Stimulated activated CD4-positive, alpha-beta T cell treated with anti-CD3 and anti-CD28 coated beads, Interleukin-4, amount 100 ng/mL, for 24 hours (primary cell): ENCODE measurements at regions not wholly inside any gene's neighbourhood (a gene's known extent, or its start where the extent isn't known, plus 50 kb on each side); places are given as distances from the start of the nearest gene placed in this dataset.
A peak's percentile ranks its signal among the peaks of the same experiment; 100 is the strongest.

ENCODE experiments used
- DNase-seq: peaks from one replicate; pipeline ENCODE4 v3.0.0-alpha.2; 2020

DNA sequence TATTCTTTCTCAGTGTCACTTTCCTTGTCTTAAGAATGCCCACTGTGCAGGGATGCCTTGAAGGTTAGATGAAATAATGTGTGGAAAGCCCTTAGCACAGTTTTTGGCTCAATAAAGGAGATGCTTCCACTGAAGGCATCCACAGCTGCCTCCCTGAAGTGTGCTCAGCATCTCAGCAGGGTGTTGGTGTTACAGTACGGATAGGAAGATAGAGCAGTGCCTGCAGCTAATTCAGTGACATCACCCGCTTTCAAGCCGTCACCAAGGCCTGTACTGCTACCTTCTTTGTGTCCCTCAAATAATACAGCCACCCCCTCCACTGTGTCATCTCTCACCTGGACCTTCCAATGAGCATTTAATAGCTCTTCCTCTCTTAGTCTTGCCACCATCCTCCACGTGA is 59.0 kb downstream of the NDUFS5 start:
- no peak for DNase-seq

DNA sequence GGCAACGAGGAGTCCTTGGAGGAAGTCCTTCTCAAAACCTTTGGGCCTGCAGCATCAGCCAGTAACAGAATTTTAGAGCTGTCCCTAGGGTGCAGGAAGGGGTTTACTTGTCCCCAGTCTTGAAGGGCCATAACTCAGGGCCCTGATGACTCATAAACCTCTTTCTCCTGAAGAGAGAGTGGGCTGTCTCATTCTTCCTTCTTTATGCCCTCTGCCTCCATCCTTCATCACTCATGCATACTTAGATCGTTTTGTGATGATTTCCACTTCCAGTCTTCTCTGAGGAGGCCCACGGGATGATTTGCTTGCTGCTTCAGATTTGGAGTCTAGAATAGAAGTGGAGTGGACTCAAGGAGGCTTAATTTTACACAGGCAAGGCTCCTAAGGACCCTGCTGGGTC is 60.2 kb downstream of the NDUFS5 start:
- DNase-seq, result no peak

DNA sequence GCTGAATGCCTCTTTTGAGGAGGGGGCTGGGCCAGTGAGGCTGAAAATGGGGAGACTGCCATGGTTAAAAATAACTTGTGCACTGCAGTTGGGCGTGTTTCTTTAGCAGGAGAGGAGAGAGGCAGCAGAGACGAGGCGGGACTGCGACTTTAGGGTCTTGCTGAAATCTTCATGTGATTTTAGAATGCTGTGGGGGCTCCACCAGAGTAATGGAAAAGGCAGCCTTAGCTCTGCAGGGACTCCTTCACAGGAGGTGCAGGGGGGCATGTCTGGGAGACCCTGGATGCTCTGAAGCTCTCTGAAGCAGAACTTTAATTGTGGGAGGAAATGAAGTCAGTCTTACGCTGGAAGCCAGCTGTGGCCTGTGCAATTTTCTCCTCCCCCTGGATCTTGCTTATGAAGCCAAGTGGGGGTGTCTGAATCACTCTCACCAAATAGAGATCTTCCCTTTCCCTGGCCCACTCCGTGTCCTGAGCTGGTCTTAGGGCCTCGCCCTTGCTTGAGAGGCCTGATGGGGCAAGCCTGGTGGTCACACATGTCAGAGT is 60.8 kb downstream of the NDUFS5 start:
- no peak for DNase-seq

DNA sequence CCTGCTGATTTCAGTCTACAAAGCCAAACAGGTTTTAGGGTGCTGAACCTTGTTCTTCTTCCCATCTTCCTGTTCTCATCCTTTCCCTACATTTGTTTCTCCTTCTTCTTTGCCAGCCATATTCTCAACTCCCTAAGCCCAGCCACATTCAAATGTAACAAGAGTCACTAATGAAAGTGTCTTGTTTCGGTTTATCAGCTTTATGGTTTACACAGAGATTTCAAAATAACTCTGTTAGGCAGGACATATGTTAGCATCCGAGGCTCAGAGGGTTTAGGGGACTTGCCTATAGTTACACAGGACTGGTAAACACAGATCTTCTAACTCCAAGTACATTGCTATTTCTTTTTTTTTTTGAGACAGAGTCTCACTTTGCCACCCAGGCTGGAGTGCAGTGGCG is 61.3 kb downstream of the NDUFS5 start:
- DNase-seq, result no peak

DNA sequence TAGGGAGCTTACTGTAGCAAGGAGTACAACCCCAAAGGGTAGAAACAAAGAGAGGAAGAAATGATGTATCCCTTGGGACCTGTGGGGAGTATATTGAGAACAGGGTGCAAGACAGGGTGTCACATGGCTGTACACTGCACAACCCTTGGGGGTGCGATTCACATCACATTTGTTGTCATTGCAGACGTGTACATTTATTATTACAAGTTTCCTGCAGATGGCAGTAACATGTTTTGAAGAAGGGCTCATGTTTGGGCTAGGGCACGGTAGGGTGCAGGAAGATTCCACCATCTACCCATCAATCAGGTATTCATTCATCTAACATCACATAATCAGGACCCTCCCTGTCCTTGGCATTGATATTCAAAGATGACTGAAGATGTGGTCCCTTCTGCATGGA is 62.5 kb downstream of the NDUFS5 start:
- DNase-seq, result no peak

DNA sequence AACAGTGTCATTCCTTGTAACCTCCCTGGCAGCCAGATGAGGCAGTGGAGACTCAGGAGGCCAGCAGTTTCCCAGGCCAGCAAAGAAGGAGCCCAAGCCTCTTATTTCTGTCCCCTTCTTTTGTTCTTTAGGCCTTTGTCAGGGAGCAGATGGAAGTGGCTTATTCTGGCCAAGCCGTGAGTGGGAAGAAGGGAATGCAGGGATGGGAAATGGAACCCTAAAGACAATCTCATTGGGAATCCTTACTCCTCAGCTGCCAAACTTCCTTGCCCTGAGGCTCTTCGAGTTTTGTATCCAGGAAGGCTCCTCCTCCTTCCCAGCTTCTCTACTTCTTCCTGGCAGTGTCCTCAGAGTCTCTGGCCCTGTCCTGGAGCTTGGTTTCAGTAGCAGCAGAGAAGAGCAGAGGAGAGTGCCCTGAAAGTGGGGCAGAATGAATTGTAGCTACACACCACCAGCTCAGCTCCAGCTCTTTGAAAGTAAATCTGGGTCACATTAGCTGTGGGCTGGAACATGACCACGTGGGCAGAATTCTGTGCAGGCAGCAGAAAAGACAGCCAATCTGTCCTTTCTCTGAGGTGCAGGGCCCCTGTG is 63.9 kb downstream of the NDUFS5 start:
- DNase-seq, result no peak

DNA sequence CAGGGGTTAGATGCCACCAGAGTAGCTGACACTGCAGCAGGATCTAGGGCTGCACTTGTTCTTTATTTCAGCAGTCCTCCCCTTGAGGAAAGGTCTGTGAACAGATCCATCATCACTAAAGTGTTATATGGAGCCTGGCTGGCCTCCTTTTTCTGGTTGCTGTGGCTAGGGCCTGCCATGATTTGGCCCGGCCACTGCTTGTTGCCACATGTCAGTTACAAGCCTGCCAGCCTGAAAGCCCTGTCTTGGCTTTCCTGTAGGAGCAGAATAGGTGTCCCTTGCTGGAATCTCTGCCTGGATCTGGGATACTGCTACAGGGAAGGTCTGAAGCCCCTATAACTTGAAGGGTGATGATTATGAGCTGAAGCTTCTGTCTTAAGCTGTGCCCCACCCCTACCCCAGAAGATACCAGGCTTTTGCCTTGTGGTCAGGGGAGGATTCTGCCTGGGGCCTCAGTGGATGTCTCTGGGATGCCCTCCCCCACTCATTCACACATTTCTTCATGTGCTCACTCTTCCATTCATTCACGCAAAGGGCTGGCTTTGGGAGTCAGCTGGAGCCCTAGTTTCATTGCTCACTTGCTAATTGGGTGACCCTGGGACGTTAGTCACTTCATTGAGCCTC is 64.7 kb downstream of the NDUFS5 start:
- no peak for DNase-seq

DNA sequence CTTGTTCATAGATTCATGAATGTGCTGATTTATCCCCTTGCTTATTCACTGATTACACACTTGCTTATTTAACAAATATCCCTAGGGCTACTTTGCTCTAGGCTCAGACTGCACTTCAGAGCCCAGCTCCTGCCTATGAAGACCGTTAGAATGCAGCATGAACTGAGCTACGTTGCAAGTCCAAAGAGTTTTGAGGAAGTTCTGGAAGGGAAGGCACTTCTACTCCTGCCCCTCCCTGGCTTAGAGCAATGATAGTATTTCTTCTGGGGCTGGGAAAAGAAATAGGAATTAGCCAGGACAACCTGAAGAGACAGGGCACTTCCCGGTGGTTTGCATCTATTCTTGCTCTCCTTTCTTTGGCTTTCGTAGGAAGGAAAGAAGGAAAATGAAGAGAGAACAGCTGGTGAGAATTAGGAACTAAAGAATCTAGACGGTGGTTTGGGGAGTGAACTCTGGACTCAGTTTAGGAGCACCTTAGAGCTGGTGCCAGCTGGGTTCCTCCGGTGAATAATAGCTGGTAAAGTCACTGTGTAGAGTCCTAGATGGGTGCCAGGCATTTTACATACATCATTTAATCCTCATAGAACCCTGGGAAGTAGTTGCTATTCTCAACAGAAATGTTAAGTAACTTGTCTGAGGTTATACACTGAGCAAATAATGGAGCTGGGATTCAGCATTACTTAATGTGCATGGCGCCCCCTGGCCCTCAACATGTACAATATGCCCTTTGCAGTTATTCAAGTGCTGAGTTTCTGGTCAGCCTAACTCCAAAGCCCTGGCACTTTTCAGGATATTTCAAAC is 65.9 kb downstream of the NDUFS5 start:
- peak; percentile 62 for DNase-seq

DNA sequence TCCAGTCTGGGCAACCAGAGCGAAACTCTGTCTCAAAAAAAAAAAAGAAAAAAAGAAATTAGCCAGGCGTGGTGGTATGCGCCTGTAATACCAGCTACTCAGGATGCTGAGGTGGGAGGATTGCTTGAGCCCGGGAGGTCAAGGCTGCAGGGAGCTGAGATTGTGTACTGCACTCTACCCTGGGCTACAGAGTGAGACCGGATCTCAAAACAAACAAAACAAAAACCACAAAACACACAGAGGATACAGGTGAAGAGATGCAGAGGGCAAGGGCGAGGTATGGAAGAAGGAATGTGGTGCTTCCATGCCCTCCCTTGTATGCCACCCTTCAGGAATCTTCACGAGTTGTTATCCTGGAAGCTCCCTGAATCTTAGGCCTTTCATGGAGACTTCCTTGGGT is 68.5 kb downstream of the NDUFS5 start:
- DNase-seq, result no peak

DNA sequence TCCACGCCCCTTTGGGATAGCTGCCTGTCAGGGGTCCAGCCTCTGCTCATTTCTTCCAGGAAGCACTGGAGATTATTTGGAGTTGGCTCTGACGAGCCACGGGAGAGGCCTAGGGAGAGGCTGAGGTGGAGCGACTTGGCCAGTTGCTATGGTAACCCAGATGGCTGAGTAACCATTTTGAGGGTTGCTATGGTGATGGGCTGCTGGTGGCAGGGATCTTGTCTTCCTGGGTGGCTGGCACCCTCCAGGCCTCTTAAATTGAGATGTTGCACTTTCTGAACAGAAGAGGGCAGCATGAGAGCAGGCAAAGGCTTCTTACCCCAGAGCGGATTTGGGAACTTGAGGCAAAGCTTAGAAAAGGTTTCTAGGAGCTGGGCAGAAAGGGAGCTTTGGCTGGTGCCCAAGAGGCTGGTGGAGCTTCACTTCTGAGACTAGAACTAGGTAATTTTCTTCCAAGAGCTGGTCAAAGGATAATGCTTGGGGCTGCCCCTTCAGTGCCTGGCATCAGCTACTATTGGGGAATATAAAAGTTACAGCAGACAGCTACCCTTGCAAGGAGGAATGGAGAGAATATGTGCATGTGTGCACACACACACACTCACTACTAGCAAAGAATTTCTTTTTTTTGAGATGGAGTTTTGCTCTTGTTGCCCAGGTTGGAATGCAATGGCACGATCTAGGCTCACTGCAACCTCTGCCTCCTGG is 72.5 kb downstream of the NDUFS5 start:
- DNase-seq, result peak; percentile 72

DNA sequence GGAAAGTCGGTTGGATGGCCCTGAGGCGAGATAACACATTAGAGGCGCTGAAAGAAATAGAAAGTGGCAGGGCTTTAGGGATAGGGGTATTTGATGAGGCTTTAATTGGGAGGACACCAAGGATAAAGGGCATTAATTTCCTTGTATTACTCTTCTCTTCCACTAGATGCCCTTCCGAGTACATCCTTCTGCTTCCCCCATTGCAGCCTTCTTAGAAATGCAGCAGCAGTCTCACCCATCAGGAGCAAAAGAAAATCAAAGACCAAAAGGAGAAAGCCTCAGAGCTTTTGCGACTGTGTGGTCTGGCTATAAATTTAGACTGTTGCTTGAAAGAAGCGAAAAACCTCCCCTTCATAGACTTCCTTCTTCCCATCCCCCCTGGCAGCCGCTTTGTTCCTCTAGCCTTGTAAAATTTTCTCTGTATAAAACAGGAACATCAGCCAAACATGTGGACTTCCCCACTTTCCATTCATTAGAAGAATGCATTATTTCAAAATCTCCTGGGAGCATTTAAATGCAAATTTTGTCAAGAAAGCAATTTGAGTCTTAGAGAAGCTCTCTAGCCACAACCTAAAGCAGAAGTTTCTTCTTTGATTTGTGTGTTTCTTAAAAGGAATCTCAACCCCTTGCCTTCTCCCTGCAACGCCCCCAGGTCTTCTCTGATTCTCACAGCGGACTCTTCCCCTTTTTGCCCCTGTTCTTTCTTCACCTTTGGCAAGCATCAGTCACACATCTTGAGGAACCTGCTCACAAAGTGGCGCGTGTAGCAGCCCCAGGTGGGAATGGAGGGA is 76.6 kb downstream of the NDUFS5 start:
- peak; percentile 39 for DNase-seq

DNA sequence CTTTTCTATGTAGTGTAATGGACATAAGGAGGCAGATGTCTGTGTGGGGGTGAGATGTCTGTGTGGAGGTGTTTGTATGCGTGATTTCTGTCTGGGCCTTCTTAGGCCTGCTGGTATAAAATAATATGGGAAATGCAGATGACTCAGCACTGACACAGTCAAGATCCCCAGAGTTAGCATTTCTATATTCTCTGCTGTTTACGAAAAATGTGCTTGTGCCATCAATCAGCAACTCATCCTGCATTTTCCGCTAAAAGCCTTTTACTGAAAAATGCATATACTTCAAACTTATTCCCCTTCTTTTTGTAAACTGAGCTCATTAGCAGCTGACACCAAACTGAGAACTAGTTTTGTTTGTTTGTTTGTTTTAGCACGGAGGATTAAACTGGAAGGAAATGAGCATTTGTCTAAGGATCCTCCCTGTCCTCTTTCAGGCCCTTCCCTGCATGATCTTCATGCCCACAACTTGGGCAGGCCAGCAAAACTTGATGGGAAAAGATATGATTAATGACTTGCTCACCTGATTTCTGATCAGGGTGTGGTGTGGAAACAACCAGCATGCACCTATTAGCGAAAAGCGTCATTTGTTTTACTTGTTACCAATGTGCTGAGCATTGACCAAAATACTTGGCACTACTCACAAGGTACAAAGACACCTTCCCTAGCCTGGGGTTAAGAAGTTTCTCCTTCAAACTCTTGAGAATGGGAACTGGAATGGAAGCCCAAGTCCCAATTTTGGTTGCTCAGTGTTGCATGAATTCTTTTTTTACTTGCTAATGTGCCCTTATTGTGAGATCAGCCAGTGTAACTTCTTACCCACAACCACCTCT is 77.4 kb downstream of the NDUFS5 start:
- no peak for DNase-seq

DNA sequence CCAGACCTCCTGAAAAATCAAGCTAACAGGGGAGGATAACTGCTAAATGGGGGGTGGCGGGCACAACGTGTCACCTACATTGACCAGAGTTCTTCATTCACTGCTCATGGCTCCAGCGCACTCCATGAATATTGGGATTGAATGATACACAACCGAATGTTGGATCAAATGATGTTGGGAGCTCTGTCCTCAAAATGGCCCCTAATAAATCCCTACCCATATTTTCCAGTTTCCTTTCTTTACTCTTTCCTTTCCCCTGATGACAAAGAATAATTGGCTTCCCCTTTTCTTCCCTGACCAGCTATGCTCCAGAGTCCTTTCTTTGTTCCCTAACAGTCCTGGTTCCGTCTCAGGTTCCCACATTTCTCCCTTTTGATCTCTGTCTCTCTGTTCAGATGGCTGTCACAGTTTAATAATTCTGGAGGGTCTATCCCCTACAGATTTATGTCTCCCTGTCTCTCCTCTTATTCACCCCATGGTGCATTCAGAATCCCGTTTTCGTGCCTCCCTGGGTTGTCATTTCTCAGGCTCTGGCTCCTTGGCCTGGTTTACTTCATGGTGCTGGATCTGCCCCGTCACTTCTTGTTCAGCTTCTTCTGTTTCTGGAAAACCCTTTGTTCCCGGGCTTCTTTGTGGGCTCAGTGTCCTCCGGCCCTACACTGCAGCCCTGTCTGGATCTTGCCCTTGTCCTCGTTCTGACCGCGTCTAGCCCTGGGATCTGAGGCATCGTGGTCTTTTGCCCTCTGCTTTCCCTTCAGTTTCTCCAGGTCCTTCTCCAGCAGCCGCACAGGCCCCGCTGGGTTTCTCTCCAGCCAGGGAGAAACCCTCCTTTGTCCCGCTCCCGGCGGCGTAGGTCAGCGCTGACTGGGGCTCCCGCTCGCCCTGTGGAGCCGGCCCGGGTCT is 78.3 kb downstream of the NDUFS5 start:
- DNase-seq, result no peak

DNA sequence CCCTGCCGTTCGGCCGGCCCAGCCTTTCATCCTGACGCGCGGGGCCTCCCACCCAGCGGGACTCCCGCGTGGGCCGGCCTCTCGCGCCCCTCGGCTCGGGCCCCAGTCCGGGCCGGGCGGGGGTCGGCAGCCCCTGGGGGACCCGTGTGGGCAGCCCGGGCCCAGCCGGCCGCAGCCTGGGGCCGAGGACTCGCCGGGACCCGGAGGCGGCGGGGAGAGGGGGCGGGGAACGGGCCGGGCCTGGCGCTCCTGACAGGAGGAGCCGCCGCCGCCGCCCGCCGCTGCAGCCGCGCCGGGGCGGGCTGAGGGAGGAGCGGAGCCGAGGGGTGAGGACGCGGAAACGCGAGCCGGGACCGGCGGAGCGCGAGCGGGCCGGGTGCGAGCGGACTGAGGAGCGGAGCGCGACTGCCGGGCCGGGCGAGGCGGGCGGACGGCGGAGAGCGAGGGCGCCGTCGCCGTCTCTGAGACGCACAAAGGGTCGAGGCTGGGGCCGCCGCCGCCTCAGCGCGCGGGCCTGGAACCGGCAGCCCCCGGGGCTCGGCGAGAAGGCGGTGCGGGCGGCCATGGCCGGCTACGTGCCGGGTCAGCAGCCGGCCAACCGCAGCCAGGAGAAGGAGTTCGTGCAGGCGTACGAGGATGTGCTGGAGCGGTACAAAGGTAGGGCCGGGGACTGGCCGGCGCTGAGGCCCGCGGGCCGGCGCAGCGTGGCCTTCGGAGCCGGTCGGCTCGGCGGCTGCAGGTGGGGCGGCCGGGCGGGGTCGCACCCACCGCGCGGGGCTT is 79.1 kb downstream of the NDUFS5 start:
- peak; percentile 60 for DNase-seq

DNA sequence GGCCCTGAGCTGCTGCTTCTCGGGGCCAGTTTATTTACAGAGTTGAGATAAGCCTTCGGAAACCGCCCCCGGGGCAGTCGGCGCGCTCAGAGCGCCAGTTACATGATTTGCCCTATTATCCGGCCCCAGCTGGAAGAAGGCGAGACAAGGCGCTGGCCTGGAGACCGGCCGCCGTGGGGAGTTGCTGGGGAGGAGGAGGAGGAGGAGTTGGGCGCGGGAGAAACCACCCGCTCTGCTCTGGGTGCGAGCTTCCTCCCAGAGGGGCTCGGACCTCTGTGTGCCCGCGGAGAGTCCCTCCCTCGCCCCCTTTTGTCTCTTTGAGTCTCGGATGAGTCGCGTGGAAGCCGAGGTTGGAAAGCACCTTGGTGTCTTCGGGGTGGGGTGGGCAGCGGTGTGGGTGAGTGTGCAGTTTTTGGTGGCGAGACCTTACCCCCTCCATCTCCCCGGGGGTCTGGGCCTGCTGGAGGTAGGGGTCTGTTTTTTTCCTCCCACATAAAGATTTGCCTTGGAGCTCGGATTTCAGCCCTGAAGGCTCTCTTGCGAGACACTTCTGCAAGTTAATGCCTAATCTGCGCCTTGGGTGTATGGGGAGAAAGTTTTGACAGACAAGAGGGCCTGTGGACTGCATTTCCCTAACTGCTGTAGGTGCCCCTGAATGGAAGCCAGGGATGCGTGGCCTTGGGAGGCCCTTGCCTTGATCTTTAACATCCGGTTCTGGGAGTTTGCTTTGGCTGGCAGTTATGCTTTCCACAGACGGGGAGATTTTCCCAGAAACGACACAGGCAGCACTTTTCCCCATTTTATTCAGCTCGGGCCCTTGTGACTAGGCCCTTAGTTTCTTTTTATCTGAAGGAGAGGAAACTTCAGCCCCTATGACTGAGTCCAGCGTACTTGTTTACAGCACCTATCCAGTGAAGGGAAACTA is 80.0 kb downstream of the NDUFS5 start:
- peak; percentile 38 for DNase-seq

DNA sequence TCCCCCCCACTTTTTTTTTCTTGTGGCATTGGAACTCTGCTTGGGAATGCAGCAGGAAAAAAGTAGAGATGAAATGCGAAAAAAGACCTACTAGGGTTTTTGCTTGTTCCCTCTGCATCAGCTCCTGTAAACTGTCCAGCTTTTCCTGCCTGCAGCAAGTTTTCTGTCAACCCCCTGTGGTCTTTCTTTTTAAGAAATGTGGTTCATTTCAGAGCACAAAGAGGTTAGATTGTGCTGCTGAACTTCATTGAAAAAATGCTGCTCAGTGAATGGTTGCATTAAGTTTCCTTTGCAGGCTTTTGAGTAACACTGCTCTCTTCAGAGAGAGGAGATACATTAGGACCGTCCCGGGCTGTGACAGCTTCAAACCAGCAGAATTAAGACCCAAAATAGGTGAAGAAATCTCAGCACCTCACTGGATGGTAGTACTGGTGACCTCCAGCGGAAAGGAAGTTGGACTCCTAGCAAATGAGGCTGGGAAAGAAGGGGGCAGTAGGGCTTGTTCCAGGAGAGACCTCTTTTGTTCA is 80.7 kb downstream of the NDUFS5 start:
- DNase-seq, result no peak

DNA sequence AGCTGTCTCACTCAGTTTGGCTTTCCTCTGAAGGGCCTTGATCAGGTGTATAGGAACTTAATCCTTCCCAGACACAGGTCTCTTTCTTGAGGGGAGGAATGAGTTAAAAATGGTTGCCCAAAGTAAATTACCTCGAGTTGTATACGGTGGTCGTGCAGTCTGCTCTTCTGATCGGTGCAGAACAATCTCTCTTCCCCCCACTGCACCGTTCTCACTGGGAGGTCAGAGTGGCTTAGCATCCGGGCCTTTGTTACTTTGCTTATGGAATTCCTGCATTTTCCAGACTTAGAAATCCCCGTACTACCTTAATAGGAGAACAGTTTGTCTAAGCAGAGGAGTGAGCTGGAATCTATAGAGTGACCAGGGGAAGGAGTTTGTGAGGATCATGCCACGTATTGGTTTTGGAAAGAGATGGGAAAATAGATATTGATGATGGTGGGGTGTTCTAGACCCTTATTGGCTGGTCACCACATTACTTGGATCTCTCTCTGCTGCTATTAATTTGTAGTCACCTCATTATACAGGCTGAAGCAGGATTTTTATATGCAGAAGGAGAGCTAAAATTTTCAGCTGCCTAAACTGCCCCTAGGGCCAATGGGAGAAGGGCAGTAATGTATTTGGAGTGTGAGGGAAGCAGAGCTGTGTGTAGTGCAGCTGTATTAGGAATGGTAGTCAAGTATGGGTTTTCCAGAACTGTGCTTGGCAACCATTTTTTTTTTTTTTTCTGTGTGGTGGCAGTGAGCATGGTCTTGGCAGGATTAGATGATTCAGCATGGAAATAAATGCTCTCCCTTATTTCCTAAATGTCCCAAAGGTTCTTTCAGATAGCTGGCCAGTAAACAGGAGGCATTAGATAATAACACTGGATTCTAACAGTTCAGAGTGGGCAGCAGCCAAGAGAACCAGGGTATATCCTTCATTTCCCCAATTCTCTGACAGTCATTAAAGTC is 81.5 kb downstream of the NDUFS5 start:
- no peak for DNase-seq
